ENCODE measurements at regions not wholly inside any gene's neighbourhood (a gene's known extent, or its start where the extent isn't known, plus 50 kb on each side); places are given as distances from the start of the nearest gene placed in this dataset.

DNA sequence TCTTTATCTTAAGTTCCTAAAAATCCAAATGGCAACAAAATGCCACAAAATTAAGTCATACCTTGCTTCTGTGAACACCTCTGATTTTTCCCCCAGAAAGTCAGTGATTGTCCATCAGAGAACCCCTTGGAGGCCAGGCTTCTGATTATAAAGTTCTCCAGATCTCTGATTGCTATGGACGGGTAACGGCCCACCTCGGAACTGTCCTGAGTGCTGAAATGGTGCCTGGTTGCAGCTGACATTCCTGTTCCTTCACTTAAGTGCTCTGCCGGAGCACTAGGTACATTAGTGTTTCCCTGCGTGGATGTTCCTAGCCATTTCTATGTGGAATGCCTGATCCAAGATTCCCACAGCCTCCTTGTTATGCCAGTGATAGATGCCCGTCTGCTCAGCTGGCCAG, 85.0 kb downstream of the CHST1 start:
- Histone ChIP-seq H4K20me1 (replicated peaks; ENCODE audit: insufficient read depth) (no peaks in the 10 kb centered on the region), H3K4me2 (no peak overlapping the region), H2AFZ (no peak overlapping the region), H3K4me1 (ENCODE audit: insufficient read depth) (peaks cover 12% of the 10 kb centered on the region), H3K27me3 (ENCODE audit: insufficient read depth) (no peaks in the 10 kb centered on the region), H3K36me3 (ENCODE audit: insufficient read depth) (no peaks in the 10 kb centered on the region), H3K79me2 (replicated peaks; ENCODE audit: insufficient read depth) (no peaks in the 10 kb centered on the region), H3K9me2 (ENCODE audit: insufficient read depth) (peaks cover 5% of the 10 kb centered on the region; the same call in 1 of the 2 replicates), H3F3A (replicated peaks; ENCODE audit: low read depth) (no peaks in the 10 kb centered on the region), H3K4me3 (no peak overlapping the region), H3K27ac (ENCODE audit: low read depth) (no peak overlapping the region)
- no peak overlapping the region for H3K4me3 Mint-ChIP-seq
- H3K9me3 Mint-ChIP-seq: no peaks in the 10 kb centered on the region; the same call in 2 of the 3 replicates
- peaks cover 1% of the 10 kb centered on the region for H3K27me3 Mint-ChIP-seq (ENCODE audit: insufficient read depth, low read depth, poor library complexity)
- TF ChIP-seq, protein P1, sequence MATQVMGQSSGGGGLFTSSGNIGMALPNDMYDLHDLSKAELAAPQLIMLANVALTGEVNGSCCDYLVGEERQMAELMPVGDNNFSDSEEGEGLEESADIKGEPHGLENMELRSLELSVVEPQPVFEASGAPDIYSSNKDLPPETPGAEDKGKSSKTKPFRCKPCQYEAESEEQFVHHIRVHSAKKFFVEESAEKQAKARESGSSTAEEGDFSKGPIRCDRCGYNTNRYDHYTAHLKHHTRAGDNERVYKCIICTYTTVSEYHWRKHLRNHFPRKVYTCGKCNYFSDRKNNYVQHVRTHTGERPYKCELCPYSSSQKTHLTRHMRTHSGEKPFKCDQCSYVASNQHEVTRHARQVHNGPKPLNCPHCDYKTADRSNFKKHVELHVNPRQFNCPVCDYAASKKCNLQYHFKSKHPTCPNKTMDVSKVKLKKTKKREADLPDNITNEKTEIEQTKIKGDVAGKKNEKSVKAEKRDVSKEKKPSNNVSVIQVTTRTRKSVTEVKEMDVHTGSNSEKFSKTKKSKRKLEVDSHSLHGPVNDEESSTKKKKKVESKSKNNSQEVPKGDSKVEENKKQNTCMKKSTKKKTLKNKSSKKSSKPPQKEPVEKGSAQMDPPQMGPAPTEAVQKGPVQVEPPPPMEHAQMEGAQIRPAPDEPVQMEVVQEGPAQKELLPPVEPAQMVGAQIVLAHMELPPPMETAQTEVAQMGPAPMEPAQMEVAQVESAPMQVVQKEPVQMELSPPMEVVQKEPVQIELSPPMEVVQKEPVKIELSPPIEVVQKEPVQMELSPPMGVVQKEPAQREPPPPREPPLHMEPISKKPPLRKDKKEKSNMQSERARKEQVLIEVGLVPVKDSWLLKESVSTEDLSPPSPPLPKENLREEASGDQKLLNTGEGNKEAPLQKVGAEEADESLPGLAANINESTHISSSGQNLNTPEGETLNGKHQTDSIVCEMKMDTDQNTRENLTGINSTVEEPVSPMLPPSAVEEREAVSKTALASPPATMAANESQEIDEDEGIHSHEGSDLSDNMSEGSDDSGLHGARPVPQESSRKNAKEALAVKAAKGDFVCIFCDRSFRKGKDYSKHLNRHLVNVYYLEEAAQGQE (IDR thresholded peaks at IDR 0.05; ENCODE audit: unreplicated experiment): peak; percentile 85
- no peak for TF ChIP-seq EZH2 (IDR thresholded peaks at IDR 0.05; ENCODE audit: low read depth, unreplicated experiment)
- peaks cover 22% of the 10 kb centered on the region for H3K4me1 Mint-ChIP-seq
- ATAC-seq: peak; percentile 53
- DNase-seq (ENCODE audit: low spot score): peak; percentile 66
- H3K36me3 Mint-ChIP-seq (ENCODE audit: low read depth): no peaks in the 10 kb centered on the region
- H3K27ac Mint-ChIP-seq: no peak overlapping the region

DNA sequence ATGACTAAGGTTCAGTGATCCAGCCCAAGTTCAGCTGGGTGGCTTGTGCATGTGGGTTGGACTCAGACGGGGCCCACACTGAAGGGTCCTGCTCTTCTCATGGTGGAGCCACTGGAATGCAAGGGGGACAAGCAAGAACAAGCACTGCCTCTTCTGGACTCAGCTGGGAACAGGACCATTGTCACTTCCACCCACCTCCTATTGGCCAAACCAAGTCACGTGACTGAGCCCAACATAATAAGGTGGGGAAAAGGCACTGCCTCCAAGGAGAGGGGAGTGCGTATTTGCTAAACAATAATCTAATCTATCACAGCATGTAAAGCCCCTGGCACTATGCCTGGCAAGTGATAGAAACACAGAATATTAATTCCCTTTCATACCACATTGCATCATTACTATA, 87.1 kb downstream of the CHST1 start:
- no peaks in the 10 kb centered on the region for H3K79me2 ChIP-seq (replicated peaks; ENCODE audit: insufficient read depth)
- Mint-ChIP-seq H3K27ac (no peak overlapping the region), H3K9me3 (no peaks in the 10 kb centered on the region; the same call in 2 of the 3 replicates), H3K4me1 (peaks cover 22% of the 10 kb centered on the region), H3K4me3 (no peak overlapping the region), H3K27me3 (ENCODE audit: insufficient read depth, low read depth, poor library complexity) (peaks cover 4% of the 10 kb centered on the region), H3K36me3 (ENCODE audit: low read depth) (no peaks in the 10 kb centered on the region)
- no peak overlapping the region for H3K4me3 ChIP-seq
- H2AFZ ChIP-seq: peak overlapping the region; percentile 72; the same call in 1 of the 2 replicates
- H3K27me3 ChIP-seq (ENCODE audit: insufficient read depth): no peaks in the 10 kb centered on the region
- H3K27ac ChIP-seq (ENCODE audit: low read depth): no peak overlapping the region
- no peaks in the 10 kb centered on the region for H4K20me1 ChIP-seq (replicated peaks; ENCODE audit: insufficient read depth)
- no peaks in the 10 kb centered on the region for H3K36me3 ChIP-seq (ENCODE audit: insufficient read depth)
- no peaks in the 10 kb centered on the region for H3F3A ChIP-seq (replicated peaks; ENCODE audit: low read depth)
- peaks cover 12% of the 10 kb centered on the region for H3K4me1 ChIP-seq (ENCODE audit: insufficient read depth)
- H3K9me2 ChIP-seq (ENCODE audit: insufficient read depth): peaks cover 5% of the 10 kb centered on the region; the same call in 1 of the 2 replicates
- DNase-seq (ENCODE audit: low spot score) (no peak), ATAC-seq (no peak)
- H3K4me2 ChIP-seq: peak overlapping the region; percentile 57; the same call in 1 of the 2 replicates
- no peak for TF ChIP-seq ZNF331 (CRISPR knock-in tag; IDR thresholded peaks at IDR 0.05; ENCODE audit: low read depth)
- no peak for TF ChIP-seq POLR2AphosphoS5 (IDR thresholded peaks at IDR 0.05; ENCODE audit: low read depth)
- no peak for TF ChIP-seq STAT1 (IDR thresholded peaks at IDR 0.05; ENCODE audit: unreplicated experiment)
- TF ChIP-seq JUNB (IDR thresholded peaks at IDR 0.05; ENCODE audit: unreplicated experiment): no peak
- TF ChIP-seq NANOG (IDR thresholded peaks at IDR 0.05; ENCODE audit: borderline replicate concordance): no peak
- TF ChIP-seq, protein P2, sequence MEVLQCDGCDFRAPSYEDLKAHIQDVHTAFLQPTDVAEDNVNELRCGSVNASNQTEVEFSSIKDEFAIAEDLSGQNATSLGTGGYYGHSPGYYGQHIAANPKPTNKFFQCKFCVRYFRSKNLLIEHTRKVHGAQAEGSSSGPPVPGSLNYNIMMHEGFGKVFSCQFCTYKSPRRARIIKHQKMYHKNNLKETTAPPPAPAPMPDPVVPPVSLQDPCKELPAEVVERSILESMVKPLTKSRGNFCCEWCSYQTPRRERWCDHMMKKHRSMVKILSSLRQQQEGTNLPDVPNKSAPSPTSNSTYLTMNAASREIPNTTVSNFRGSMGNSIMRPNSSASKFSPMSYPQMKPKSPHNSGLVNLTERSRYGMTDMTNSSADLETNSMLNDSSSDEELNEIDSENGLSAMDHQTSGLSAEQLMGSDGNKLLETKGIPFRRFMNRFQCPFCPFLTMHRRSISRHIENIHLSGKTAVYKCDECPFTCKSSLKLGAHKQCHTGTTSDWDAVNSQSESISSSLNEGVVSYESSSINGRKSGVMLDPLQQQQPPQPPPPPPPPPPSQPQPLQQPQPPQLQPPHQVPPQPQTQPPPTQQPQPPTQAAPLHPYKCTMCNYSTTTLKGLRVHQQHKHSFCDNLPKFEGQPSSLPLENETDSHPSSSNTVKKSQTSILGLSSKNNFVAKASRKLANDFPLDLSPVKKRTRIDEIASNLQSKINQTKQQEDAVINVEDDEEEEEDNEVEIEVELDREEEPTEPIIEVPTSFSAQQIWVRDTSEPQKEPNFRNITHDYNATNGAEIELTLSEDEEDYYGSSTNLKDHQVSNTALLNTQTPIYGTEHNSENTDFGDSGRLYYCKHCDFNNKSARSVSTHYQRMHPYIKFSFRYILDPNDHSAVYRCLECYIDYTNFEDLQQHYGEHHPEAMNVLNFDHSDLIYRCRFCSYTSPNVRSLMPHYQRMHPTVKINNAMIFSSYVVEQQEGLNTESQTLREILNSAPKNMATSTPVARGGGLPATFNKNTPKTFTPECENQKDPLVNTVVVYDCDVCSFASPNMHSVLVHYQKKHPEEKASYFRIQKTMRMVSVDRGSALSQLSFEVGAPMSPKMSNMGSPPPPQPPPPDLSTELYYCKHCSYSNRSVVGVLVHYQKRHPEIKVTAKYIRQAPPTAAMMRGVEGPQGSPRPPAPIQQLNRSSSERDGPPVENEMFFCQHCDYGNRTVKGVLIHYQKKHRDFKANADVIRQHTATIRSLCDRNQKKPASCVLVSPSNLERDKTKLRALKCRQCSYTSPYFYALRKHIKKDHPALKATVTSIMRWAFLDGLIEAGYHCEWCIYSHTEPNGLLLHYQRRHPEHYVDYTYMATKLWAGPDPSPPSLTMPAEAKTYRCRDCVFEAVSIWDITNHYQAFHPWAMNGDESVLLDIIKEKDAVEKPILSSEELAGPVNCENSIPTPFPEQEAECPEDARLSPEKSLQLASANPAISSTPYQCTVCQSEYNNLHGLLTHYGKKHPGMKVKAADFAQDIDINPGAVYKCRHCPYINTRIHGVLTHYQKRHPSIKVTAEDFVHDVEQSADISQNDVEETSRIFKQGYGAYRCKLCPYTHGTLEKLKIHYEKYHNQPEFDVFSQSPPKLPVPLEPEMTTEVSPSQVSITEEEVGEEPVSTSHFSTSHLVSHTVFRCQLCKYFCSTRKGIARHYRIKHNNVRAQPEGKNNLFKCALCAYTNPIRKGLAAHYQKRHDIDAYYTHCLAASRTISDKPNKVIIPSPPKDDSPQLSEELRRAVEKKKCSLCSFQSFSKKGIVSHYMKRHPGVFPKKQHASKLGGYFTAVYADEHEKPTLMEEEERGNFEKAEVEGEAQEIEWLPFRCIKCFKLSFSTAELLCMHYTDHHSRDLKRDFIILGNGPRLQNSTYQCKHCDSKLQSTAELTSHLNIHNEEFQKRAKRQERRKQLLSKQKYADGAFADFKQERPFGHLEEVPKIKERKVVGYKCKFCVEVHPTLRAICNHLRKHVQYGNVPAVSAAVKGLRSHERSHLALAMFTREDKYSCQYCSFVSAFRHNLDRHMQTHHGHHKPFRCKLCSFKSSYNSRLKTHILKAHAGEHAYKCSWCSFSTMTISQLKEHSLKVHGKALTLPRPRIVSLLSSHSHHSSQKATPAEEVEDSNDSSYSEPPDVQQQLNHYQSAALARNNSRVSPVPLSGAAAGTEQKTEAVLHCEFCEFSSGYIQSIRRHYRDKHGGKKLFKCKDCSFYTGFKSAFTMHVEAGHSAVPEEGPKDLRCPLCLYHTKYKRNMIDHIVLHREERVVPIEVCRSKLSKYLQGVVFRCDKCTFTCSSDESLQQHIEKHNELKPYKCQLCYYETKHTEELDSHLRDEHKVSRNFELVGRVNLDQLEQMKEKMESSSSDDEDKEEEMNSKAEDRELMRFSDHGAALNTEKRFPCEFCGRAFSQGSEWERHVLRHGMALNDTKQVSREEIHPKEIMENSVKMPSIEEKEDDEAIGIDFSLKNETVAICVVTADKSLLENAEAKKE (CRISPR knock-in tag; IDR thresholded peaks at IDR 0.05): no peak
- TF ChIP-seq, protein P3, sequence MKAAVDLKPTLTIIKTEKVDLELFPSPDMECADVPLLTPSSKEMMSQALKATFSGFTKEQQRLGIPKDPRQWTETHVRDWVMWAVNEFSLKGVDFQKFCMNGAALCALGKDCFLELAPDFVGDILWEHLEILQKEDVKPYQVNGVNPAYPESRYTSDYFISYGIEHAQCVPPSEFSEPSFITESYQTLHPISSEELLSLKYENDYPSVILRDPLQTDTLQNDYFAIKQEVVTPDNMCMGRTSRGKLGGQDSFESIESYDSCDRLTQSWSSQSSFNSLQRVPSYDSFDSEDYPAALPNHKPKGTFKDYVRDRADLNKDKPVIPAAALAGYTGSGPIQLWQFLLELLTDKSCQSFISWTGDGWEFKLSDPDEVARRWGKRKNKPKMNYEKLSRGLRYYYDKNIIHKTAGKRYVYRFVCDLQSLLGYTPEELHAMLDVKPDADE (IDR thresholded peaks at IDR 0.05): no peak
- no peak for TF ChIP-seq EZH2phosphoT487 (IDR thresholded peaks at IDR 0.05; ENCODE audit: unreplicated experiment)

All from GM23338 (cell line).